HCT116 (cell line): ENCODE measurements at regions not wholly inside any gene's neighbourhood (a gene's known extent, or its start where the extent isn't known, plus 50 kb on each side); places are given as distances from the start of the nearest gene placed in this dataset.

Experiments used
- ATAC-seq: fragments of 200-7000 bp; cut with Tn5 transposase; 2 replicates; pipeline ENCODE4 v1.9.1; 2020; ENCODE audit warnings: mild to moderate bottlenecking, moderate library complexity
- BruUV-seq: library from RNA; stranded (reverse); fragments of 400-500 nt; replicated peaks from 2 replicates; lab custom pipeline; 2021; lab: Mats Ljungman, UMichigan
- CTCF ChIA-PET: fragments of 300-600 bp; sonication (Branson Sonifier 250); formaldehyde crosslinking; loops from one replicate; lab custom pipeline; 2021; ENCODE audit warnings: antibody characterized with exemption; lab: Charles Lee
- POLR2A ChIA-PET: fragments of 300-600, 350-600 bp; sonication (Branson Sonifier 250); formaldehyde crosslinking; loops from one replicate; lab custom pipeline; 2021; ENCODE audit warnings: antibody characterized with exemption; lab: Charles Lee
- RAD21 ChIA-PET, 2 experiments: fragments of 300-600 bp; sonication (Branson Sonifier 250); formaldehyde crosslinking; loops; one replicate each; lab custom pipeline; 2023; ENCODE audit warnings: low total read pairs in 2 of 2; ENCODE audit not compliant: uncharacterized antibody in 2 of 2, unreplicated experiment in 2 of 2, low non-redundant PET in 1 of 2; lab: Charles Lee
- DNase-seq: peaks from one replicate; pipeline ENCODE4 v3.0.0-alpha.2; 2010; ENCODE audit warnings: low read depth, low spot score
- H2AFZ ChIP-seq: fragments of 200-600 bp; shearing (Covaris generic), sonication (generic); 2 replicates; pipeline ENCODE4 v1.6.1; 2017; ENCODE audit warnings: low read depth, mixed run types, mixed read lengths, antibody characterized with exemption, low read length; ENCODE audit not compliant: poor library complexity, severe bottlenecking
- H3K27ac ChIP-seq: 2 replicates; pipeline ENCODE4 v1.5.1; 2012; ENCODE audit warnings: low read depth, low read length
- H3K27me3 ChIP-seq: fragments of 200-600 bp; sonication (generic); 2 replicates; pipeline ENCODE4 v1.6.1; 2016; ENCODE audit warnings: mixed run types, low read length, mixed read lengths; ENCODE audit not compliant: insufficient read depth
- H3K36me3 ChIP-seq, 2 experiments: fragments of 200-500 bp in 1 of 2; fragments of 200-600 bp in 1 of 2; sonication (Bioruptor generic) in 1 of 2; sonication (generic) in 1 of 2; 2 replicates each; pipeline versions ENCODE4 v1.5.1 to v1.6.1; 2014 to 2016; ENCODE audit warnings: low read length in 2 of 2, inconsistent platforms in 1 of 2, mixed read lengths in 1 of 2, mixed run types in 1 of 2; ENCODE audit not compliant: insufficient read depth in 2 of 2, control insufficient read depth in 1 of 2
- H3K4me1 ChIP-seq, 2 experiments: fragments of 200-600 bp in 1 of 2; sonication (generic) in 1 of 2; 2 replicates each; pipeline versions ENCODE4 v1.5.1 to v1.6.1; 2012 to 2017; ENCODE audit warnings: low read length in 2 of 2, inconsistent platforms in 1 of 2, mild to moderate bottlenecking in 1 of 2, mixed read lengths in 1 of 2, mixed run types in 1 of 2, moderate library complexity in 1 of 2; ENCODE audit not compliant: insufficient read depth in 2 of 2, control insufficient read depth in 1 of 2
- H3K4me2 ChIP-seq: fragments of 200-600 bp; sonication (generic); 2 replicates; pipeline ENCODE4 v1.6.1; 2017; ENCODE audit warnings: mixed run types, low read length, mixed read lengths
- H3K4me3 ChIP-seq, 2 experiments: fragments of 200-600 bp in 1 of 2; sonication (generic) in 1 of 2; replicated peaks in 1 of 2; 2 replicates each; pipeline ENCODE4 v1.5.1; 2011 to 2016; ENCODE audit warnings: low read length in 2 of 2, control low read depth in 1 of 2, low read depth in 1 of 2, mild to moderate bottlenecking in 1 of 2, mixed read lengths in 1 of 2, mixed run types in 1 of 2
- H3K79me2 ChIP-seq: fragments of 200-600 bp; sonication (generic); 2 replicates; pipeline ENCODE4 v1.6.1; 2017; ENCODE audit warnings: mild to moderate bottlenecking, mixed run types, low read length, moderate library complexity, mixed read lengths; ENCODE audit not compliant: insufficient read depth
- H3K9ac ChIP-seq: fragments of 200-600 bp; sonication (generic); 2 replicates; pipeline ENCODE4 v1.6.1; 2016; ENCODE audit warnings: low read length, mixed read lengths
- H3K9me2 ChIP-seq: fragments of 200-600 bp; sonication (generic), shearing (Covaris generic); 2 replicates; pipeline ENCODE4 v1.6.1; 2017; ENCODE audit warnings: mixed run types, mild to moderate bottlenecking, moderate library complexity; ENCODE audit not compliant: insufficient read depth
- H3K9me3 ChIP-seq, 2 experiments: fragments of 200-500 bp in 1 of 2; fragments of 200-600 bp in 1 of 2; sonication (Bioruptor generic) in 1 of 2; sonication (generic) in 1 of 2; 2 replicates each; pipeline ENCODE4 v1.6.1; 2014 to 2017; ENCODE audit warnings: low read length in 2 of 2, mixed read lengths in 2 of 2, inconsistent platforms in 1 of 2, low read depth in 1 of 2, mild to moderate bottlenecking in 1 of 2, mixed run types in 1 of 2, moderate library complexity in 1 of 2; ENCODE audit not compliant: control insufficient read depth in 1 of 2, insufficient read depth in 1 of 2
- H4K20me1 ChIP-seq: fragments of 200-600 bp; sonication (generic), shearing (Covaris generic); 2 replicates; pipeline ENCODE4 v1.6.1; 2017; ENCODE audit warnings: mixed run types, mild to moderate bottlenecking, moderate library complexity; ENCODE audit not compliant: insufficient read depth
- CBX3 ChIP-seq: IDR thresholded peaks from 2 replicates; pipeline ENCODE4 v1.6.1; 2012; ENCODE audit warnings: low read depth
- CEBPB ChIP-seq: IDR thresholded peaks from 2 replicates; pipeline ENCODE4 v1.6.1; 2012; ENCODE audit warnings: low read depth
- EGR1 ChIP-seq: IDR thresholded peaks from 2 replicates; pipeline ENCODE4 v1.6.1; 2012; ENCODE audit warnings: low read depth
- ELF1 ChIP-seq: IDR thresholded peaks from 2 replicates; pipeline ENCODE4 v1.6.1; 2012; ENCODE audit warnings: low read depth, borderline replicate concordance
- EZH2 ChIP-seq: fragments of 200-600 bp; sonication (generic); IDR thresholded peaks from 2 replicates; pipeline ENCODE4 v1.6.1; 2017; ENCODE audit warnings: antibody characterized with exemption, mixed run types
- EZH2phosphoT487 ChIP-seq: fragments of 200-600 bp; IDR thresholded peaks from 2 replicates; pipeline ENCODE4 v1.6.1; 2018; ENCODE audit warnings: antibody characterized with exemption, borderline replicate concordance
- FOSL1 ChIP-seq: IDR thresholded peaks from 2 replicates; pipeline ENCODE4 v1.6.1; 2012; ENCODE audit warnings: low read depth
- JUND ChIP-seq: IDR thresholded peaks from 2 replicates; pipeline ENCODE4 v1.6.1; 2012
- SP1 ChIP-seq: IDR thresholded peaks from 2 replicates; pipeline ENCODE4 v1.6.1; 2012; ENCODE audit warnings: low read depth
- SRF ChIP-seq: IDR thresholded peaks from 2 replicates; pipeline ENCODE4 v1.6.1; 2012; ENCODE audit warnings: low read depth
- TCF7L2 ChIP-seq: IDR thresholded peaks from 2 replicates; pipeline ENCODE4 v1.7.0; 2011; ENCODE audit warnings: borderline replicate concordance, inconsistent platforms; ENCODE audit not compliant: insufficient read depth, insufficient read length; ENCODE audit errors: extremely low read depth
- YY1 ChIP-seq: IDR thresholded peaks from 2 replicates; pipeline ENCODE4 v1.6.1; 2011; ENCODE audit warnings: low read length, low read depth, moderate library complexity, mild to moderate bottlenecking; ENCODE audit not compliant: insufficient replicate concordance; ENCODE audit errors: extremely low read depth
- ZFX ChIP-seq: fragments of 450-650 bp; IDR thresholded peaks from 2 replicates; pipeline ENCODE4 v1.6.1; 2017
- intact Hi-C: fragments of 100-400 bp; cut with micrococcal nuclease; formaldehyde crosslinking; loops from 2 replicates; pipeline ENCODE4 v1.10.0; 2022
- TF ChIP-seq, protein P1 (sequence below): IDR thresholded peaks from 2 replicates; pipeline ENCODE4 v1.6.1; 2012
- TF ChIP-seq, protein P2 (sequence below): IDR thresholded peaks from 2 replicates; pipeline ENCODE4 v1.6.1; 2011; ENCODE audit warnings: mild to moderate bottlenecking, low read length, moderate library complexity; ENCODE audit not compliant: insufficient replicate concordance; ENCODE audit errors: extremely low read depth
- TF ChIP-seq, protein P3 (sequence below): IDR thresholded peaks from 2 replicates; pipeline ENCODE4 v1.6.1; 2012; ENCODE audit warnings: low read depth

GRCh38 chr5:40453689-40454088 lies 226.0 kb upstream of the PTGER4 start:
- no TSS peak for BruUV-seq
- H3K4me1 ChIP-seq = no peaks in the 10 kb centered on the region
- no peak overlapping the region for H3K4me3 ChIP-seq
- no peak for TF ChIP-seq ELF1
- no peak for TF ChIP-seq TCF7L2
- no peak for TF ChIP-seq JUND
- no peak for TF ChIP-seq FOSL1
- TF ChIP-seq YY1 = no peak
- no peak for TF ChIP-seq CEBPB
- TF ChIP-seq, protein P1, sequence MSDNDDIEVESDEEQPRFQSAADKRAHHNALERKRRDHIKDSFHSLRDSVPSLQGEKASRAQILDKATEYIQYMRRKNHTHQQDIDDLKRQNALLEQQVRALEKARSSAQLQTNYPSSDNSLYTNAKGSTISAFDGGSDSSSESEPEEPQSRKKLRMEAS = no peak
- no peak for TF ChIP-seq EGR1
- no peak for TF ChIP-seq ZFX
- no peak for TF ChIP-seq EZH2
- TF ChIP-seq SRF = no peak
- TF ChIP-seq CBX3 = no peak
- no peak for TF ChIP-seq EZH2phosphoT487
- no peak for TF ChIP-seq SP1
- TF ChIP-seq, protein P2, sequence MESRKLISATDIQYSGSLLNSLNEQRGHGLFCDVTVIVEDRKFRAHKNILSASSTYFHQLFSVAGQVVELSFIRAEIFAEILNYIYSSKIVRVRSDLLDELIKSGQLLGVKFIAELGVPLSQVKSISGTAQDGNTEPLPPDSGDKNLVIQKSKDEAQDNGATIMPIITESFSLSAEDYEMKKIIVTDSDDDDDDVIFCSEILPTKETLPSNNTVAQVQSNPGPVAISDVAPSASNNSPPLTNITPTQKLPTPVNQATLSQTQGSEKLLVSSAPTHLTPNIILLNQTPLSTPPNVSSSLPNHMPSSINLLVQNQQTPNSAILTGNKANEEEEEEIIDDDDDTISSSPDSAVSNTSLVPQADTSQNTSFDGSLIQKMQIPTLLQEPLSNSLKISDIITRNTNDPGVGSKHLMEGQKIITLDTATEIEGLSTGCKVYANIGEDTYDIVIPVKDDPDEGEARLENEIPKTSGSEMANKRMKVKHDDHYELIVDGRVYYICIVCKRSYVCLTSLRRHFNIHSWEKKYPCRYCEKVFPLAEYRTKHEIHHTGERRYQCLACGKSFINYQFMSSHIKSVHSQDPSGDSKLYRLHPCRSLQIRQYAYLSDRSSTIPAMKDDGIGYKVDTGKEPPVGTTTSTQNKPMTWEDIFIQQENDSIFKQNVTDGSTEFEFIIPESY = no peak
- TF ChIP-seq, protein P3, sequence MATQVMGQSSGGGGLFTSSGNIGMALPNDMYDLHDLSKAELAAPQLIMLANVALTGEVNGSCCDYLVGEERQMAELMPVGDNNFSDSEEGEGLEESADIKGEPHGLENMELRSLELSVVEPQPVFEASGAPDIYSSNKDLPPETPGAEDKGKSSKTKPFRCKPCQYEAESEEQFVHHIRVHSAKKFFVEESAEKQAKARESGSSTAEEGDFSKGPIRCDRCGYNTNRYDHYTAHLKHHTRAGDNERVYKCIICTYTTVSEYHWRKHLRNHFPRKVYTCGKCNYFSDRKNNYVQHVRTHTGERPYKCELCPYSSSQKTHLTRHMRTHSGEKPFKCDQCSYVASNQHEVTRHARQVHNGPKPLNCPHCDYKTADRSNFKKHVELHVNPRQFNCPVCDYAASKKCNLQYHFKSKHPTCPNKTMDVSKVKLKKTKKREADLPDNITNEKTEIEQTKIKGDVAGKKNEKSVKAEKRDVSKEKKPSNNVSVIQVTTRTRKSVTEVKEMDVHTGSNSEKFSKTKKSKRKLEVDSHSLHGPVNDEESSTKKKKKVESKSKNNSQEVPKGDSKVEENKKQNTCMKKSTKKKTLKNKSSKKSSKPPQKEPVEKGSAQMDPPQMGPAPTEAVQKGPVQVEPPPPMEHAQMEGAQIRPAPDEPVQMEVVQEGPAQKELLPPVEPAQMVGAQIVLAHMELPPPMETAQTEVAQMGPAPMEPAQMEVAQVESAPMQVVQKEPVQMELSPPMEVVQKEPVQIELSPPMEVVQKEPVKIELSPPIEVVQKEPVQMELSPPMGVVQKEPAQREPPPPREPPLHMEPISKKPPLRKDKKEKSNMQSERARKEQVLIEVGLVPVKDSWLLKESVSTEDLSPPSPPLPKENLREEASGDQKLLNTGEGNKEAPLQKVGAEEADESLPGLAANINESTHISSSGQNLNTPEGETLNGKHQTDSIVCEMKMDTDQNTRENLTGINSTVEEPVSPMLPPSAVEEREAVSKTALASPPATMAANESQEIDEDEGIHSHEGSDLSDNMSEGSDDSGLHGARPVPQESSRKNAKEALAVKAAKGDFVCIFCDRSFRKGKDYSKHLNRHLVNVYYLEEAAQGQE = no peak
- DNase-seq = no peak
- H2AFZ ChIP-seq = no peak overlapping the region
- H4K20me1 ChIP-seq = no peaks in the 10 kb centered on the region
- no peak overlapping the region for H3K9ac ChIP-seq
- ChIA-PET POLR2A (no interaction called here), CTCF (no interaction called here), RAD21 (no interaction called here)
- H3K79me2 ChIP-seq = no peaks in the 10 kb centered on the region
- H3K4me2 ChIP-seq = no peak overlapping the region
- no peaks in the 10 kb centered on the region for H3K9me2 ChIP-seq
- H3K36me3 ChIP-seq = no peaks in the 10 kb centered on the region
- no peaks in the 10 kb centered on the region for H3K27me3 ChIP-seq
- intact Hi-C loops = no loop called here
- no peak for ATAC-seq
- H3K27ac ChIP-seq = no peak overlapping the region
- H3K9me3 ChIP-seq = no peaks in the 10 kb centered on the region
